K562 (cell line): ENCODE measurements at regions not wholly inside any gene's neighbourhood (a gene's known extent, or its start where the extent isn't known, plus 50 kb on each side); places are given as distances from the start of the nearest gene placed in this dataset.

Source experiments
- ATF2 ChIP-seq: sonication (generic); formaldehyde crosslinking; IDR thresholded peaks from 2 replicates; pipeline ENCODE4 v1.8.1; 2022; ENCODE audit warnings: missing genetic modification reagents
- ATF7 ChIP-seq: fragments of 450-650 bp; IDR thresholded peaks from 2 replicates; pipeline ENCODE4 v1.7.1; 2014; ENCODE audit warnings: mild to moderate bottlenecking, moderate library complexity
- CGGBP1 ChIP-seq: fragments of 250-450 bp; sonication (Bioruptor Pico); IDR thresholded peaks from 2 replicates; pipeline ENCODE4 v1.9.0; 2021; ENCODE audit warnings: mild to moderate bottlenecking
- EP300 ChIP-seq: IDR thresholded peaks from 2 replicates; pipeline ENCODE4 v1.6.1; 2012; ENCODE audit warnings: low read length, improper control_type of control experiment
- FOXK2 ChIP-seq, 2 experiments: fragments of 450-650 bp; IDR thresholded peaks in 1 of 2; conservative IDR thresholded peaks in 1 of 2; 2 replicates each; pipeline ENCODE4 v1.6.1; 2016; ENCODE audit warnings: low read depth in 2 of 2, mild to moderate bottlenecking in 1 of 2
- FOXM1 ChIP-seq, 2 experiments: fragments of 450-650 bp in 1 of 2; sonication (generic) in 1 of 2; formaldehyde crosslinking in 1 of 2; IDR thresholded peaks; 2 replicates each; pipeline versions ENCODE4 v1.6.1 to v1.9.0; 2017 to 2022; ENCODE audit warnings: low read depth in 2 of 2, mild to moderate bottlenecking in 2 of 2, missing genetic modification reagents in 1 of 2, moderate library complexity in 1 of 2
- JUND ChIP-seq, 2 experiments: IDR thresholded peaks; 2 replicates in 1 of 2; 3 replicates in 1 of 2; pipeline ENCODE4 v1.6.1; 2011; ENCODE audit warnings: borderline replicate concordance in 2 of 2, low read depth in 2 of 2, low read length in 2 of 2, improper control_type of control experiment in 1 of 2, missing biosample characterization in 1 of 2, missing genetic modification characterization in 1 of 2, missing genetic modification reagents in 1 of 2
- NFIC ChIP-seq: fragments of 450-650 bp; IDR thresholded peaks from 2 replicates; pipeline ENCODE4 v1.6.1; 2017; ENCODE audit warnings: mild to moderate bottlenecking, inconsistent platforms
- RBM34 ChIP-seq: fragments of 200-400 bp; formaldehyde crosslinking; IDR thresholded peaks from 2 replicates; pipeline ENCODE4 v1.6.1; 2018; ENCODE audit warnings: low read length, borderline replicate concordance; ENCODE audit not compliant: insufficient read depth
- RFX5 ChIP-seq: IDR thresholded peaks from 2 replicates; pipeline ENCODE4 v1.6.1; 2011; ENCODE audit warnings: low read depth, mild to moderate bottlenecking, improper control_type of control experiment, low read length
- SMC3 ChIP-seq: conservative IDR thresholded peaks from 2 replicates; pipeline ENCODE4 v1.6.1; 2011; ENCODE audit warnings: low read depth, low read length, improper control_type of control experiment; ENCODE audit not compliant: insufficient read depth
- SOX6 ChIP-seq: fragments of 450-650 bp; IDR thresholded peaks from 2 replicates; pipeline ENCODE4 v1.6.1; 2014; ENCODE audit warnings: mild to moderate bottlenecking
- TAF1 ChIP-seq: IDR thresholded peaks from 2 replicates; pipeline ENCODE4 v1.6.1; 2011; ENCODE audit warnings: mild to moderate bottlenecking, low read length, moderate library complexity; ENCODE audit not compliant: insufficient read depth, control insufficient read depth, severe bottlenecking; ENCODE audit errors: extremely low read depth
- ZC3H11A ChIP-seq: IDR thresholded peaks from 2 replicates; pipeline ENCODE4 v1.6.1; 2012; ENCODE audit warnings: low read depth, low read length, improper control_type of control experiment

- TF ChIP-seq JUND (IDR thresholded peaks at IDR 0.05; ENCODE audit: borderline replicate concordance, low read depth, low read length), result no peak
- no peak for TF ChIP-seq JUND (tag; IDR thresholded peaks at IDR 0.05; ENCODE audit: borderline replicate concordance, low read depth, low read length)
- no peak for TF ChIP-seq SOX6
- TF ChIP-seq ATF2 (CRISPR knock-in tag), result no peak
- no peak for TF ChIP-seq RBM34
- TF ChIP-seq NFIC, result no peak
- TF ChIP-seq RFX5, result no peak
- no peak for TF ChIP-seq SMC3
- no peak for TF ChIP-seq FOXM1 (IDR thresholded peaks at IDR 0.05; ENCODE audit: low read depth)
- TF ChIP-seq FOXM1 (CRISPR knock-in tag; IDR thresholded peaks at IDR 0.05; ENCODE audit: low read depth), result no peak
- TF ChIP-seq EP300, result no peak
- no peak for TF ChIP-seq FOXK2 (conservative IDR thresholded peaks at IDR 0.05 in 1 of 2, IDR thresholded peaks at IDR 0.05 in 1 of 2; ENCODE audit: low read depth in 2 of 2)
- no peak for TF ChIP-seq CGGBP1 (CRISPR knock-in tag)
- no peak for TF ChIP-seq ATF7
- TF ChIP-seq ZC3H11A, result no peak
- TF ChIP-seq TAF1, result no peak
Measured at GRCh38 chr6:105926318-105926717, 159.8 kb upstream of the PRDM1 start.
